NCI-H82 treated with DMSO at 0.1 percent for 48 hours (cell line): ENCODE measurements at regions not wholly inside any gene's neighbourhood (a gene's known extent, or its start where the extent isn't known, plus 50 kb on each side); places are given as distances from the start of the nearest gene placed in this dataset.
"Not testable (repeated sequence)": the region's sequence is repeated elsewhere in the genome, so short reads cannot be mapped to it uniquely, and the experiment has no call there.

ENCODE experiments used
- DNase-seq: peaks from one replicate; lab custom pipeline; 2025; ENCODE audit not compliant: unreplicated experiment; lab: John Stamatoyannopoulos, UW

GRCh38 chr2:153308466-153308865 lies 170.1 kb downstream of the RPRM start:
- no peak for DNase-seq

- DNase-seq, result no peak
Measured at GRCh38 chr2:153307223-153307622, 171.3 kb downstream of the RPRM start.

- no peak for DNase-seq
Measured at GRCh38 chr2:153299809-153300208, 178.8 kb downstream of the RPRM start.

GRCh38 chr2:153299217-153299616 lies 179.3 kb downstream of the RPRM start:
- DNase-seq, result no peak

GRCh38 chr2:153294199-153294786 lies 184.3 kb downstream of the RPRM start:
- no peak for DNase-seq

GRCh38 chr2:153291718-153292117 lies 186.8 kb downstream of the RPRM start:
- DNase-seq, result no peak

- no peak for DNase-seq
Measured at GRCh38 chr2:153287109-153287801, 191.3 kb downstream of the RPRM start.

- no peak for DNase-seq
Measured at GRCh38 chr2:153268941-153269461, 209.6 kb downstream of the RPRM start.

GRCh38 chr2:153256876-153257275 lies 221.7 kb downstream of the RPRM start:
- DNase-seq, result not testable (repeated sequence)

- not testable (repeated sequence) for DNase-seq
Measured at GRCh38 chr2:153246636-153247035, 231.9 kb downstream of the RPRM start.

GRCh38 chr2:153235516-153235915 lies 243.0 kb downstream of the RPRM start:
- DNase-seq, result no peak

- no peak for DNase-seq
Measured at GRCh38 chr2:153232464-153232863, 246.1 kb downstream of the RPRM start.

GRCh38 chr2:153230977-153231376 lies 247.6 kb downstream of the RPRM start:
- peak; percentile 59 for DNase-seq

- no peak for DNase-seq
Measured at GRCh38 chr2:153228904-153229303, 249.7 kb downstream of the RPRM start.

GRCh38 chr2:153227981-153228380 lies 250.6 kb downstream of the RPRM start:
- no peak for DNase-seq

- peak; percentile 15 for DNase-seq
Measured at GRCh38 chr2:153222231-153223165, 256.1 kb downstream of the RPRM start.

GRCh38 chr2:153221506-153221905 lies 257.1 kb downstream of the RPRM start:
- DNase-seq, result no peak

GRCh38 chr2:153221087-153221486 lies 257.5 kb downstream of the RPRM start:
- DNase-seq, result no peak

- no peak for DNase-seq
Measured at GRCh38 chr2:153218851-153219250, 259.7 kb downstream of the RPRM start.

- DNase-seq, result no peak
Measured at GRCh38 chr2:153214337-153214736, 264.2 kb downstream of the RPRM start.

GRCh38 chr2:153213022-153213421 lies 265.5 kb downstream of the RPRM start:
- DNase-seq, result no peak
